ENCODE measurements at regions not wholly inside any gene's neighbourhood (a gene's known extent, or its start where the extent isn't known, plus 50 kb on each side); places are given as distances from the start of the nearest gene placed in this dataset.

- peaks cover 9% of the 10 kb centered on the region for H3K4me1 ChIP-seq
- whole genome bisulfite sequencing, 2 donors = 89 to 96% methylated on average over 2 to 3 of the region's 3 CpGs
- H3K4me3 ChIP-seq = no peak overlapping the region
- TF ChIP-seq CTCF (IDR thresholded peaks at IDR 0.05) = no peak
- TF ChIP-seq POLR2A (IDR thresholded peaks at IDR 0.05) = no peak
- H3K27me3 ChIP-seq = no peaks in the 10 kb centered on the region
- H3K27ac ChIP-seq = no peak overlapping the region
- no peaks in the 10 kb centered on the region for H3K36me3 ChIP-seq (ENCODE audit: low read depth, missing control alignments)
- no peak for DNase-seq
- intact Hi-C loops (cut with DNase I; ENCODE audit: low total_unique reads) = no loop called here
- no peaks in the 10 kb centered on the region for H3K9me3 ChIP-seq
These were observed 107.5 kb downstream of the METRNL start for GRCh38 chr17:83186751-83187421.

- H3K4me3 ChIP-seq = no peak overlapping the region
- no peak overlapping the region for H3K27ac ChIP-seq
- no peaks in the 10 kb centered on the region for H3K36me3 ChIP-seq (ENCODE audit: low read depth, missing control alignments)
- no peaks in the 10 kb centered on the region for H3K9me3 ChIP-seq
- no peak for TF ChIP-seq CTCF (IDR thresholded peaks at IDR 0.05)
- TF ChIP-seq POLR2A (IDR thresholded peaks at IDR 0.05) = no peak
- intact Hi-C loops (cut with DNase I; ENCODE audit: low total_unique reads) = no loop called here
- peaks cover 9% of the 10 kb centered on the region for H3K4me1 ChIP-seq
- DNase-seq = no peak
- no peaks in the 10 kb centered on the region for H3K27me3 ChIP-seq
These were observed 108.4 kb downstream of the METRNL start for GRCh38 chr17:83187782-83188311.

- WGBS, 2 donors = 66 to 67% methylated on average over 26 of the region's 26 CpGs
- H3K4me3 ChIP-seq = no peak overlapping the region
These were observed 109.9 kb downstream of the METRNL start for GRCh38 chr17:83189044-83190003.

GRCh38 chr17:83190004-83190385 lies 110.6 kb downstream of the METRNL start:
- Histone ChIP-seq H3K36me3 (ENCODE audit: low read depth, missing control alignments) (no peaks in the 10 kb centered on the region), H3K27ac (peak overlapping the region in 1 of 2 donors; percentile 58), H3K27me3 (no peaks in the 10 kb centered on the region), H3K4me3 (no peak overlapping the region), H3K4me1 (peaks cover 10% of the 10 kb centered on the region), H3K9me3 (no peaks in the 10 kb centered on the region)
- intact Hi-C loops (cut with DNase I; ENCODE audit: low total_unique reads) = no loop called here
- TF ChIP-seq CTCF (IDR thresholded peaks at IDR 0.05) = no peak
- DNase-seq = no peak
- WGBS, 2 donors = 62 to 75% methylated on average over 12 of the region's 12 CpGs

More at GRCh38 chr17:83189044-83190003, 109.9 kb downstream of the METRNL start:
- TF ChIP-seq CTCF (IDR thresholded peaks at IDR 0.05) (no peak), POLR2A (IDR thresholded peaks at IDR 0.05) (no peak)
- Histone ChIP-seq H3K4me1 (peaks cover 10% of the 10 kb centered on the region), H3K27ac (peak overlapping the region in 1 of 2 donors; percentile 58), H3K36me3 (ENCODE audit: low read depth, missing control alignments) (no peaks in the 10 kb centered on the region), H3K27me3 (no peaks in the 10 kb centered on the region), H3K9me3 (no peaks in the 10 kb centered on the region)
- DNase-seq = peak; percentile 56
- intact Hi-C loops (cut with DNase I; ENCODE audit: low total_unique reads) = no loop called here
